BLaER1 treated with 17β-estradiol and CSF1 and Interleukin-3, amounts not matched to agents 10 nM and 100 nM (cell line): ENCODE measurements at regions not wholly inside any gene's neighbourhood (a gene's known extent, or its start where the extent isn't known, plus 50 kb on each side); places are given as distances from the start of the nearest gene placed in this dataset.

ENCODE experiments used
- H3K27ac ChIP-seq, 11 experiments: shearing (Covaris generic); formaldehyde crosslinking; 2 replicates each; pipeline ENCODE4 v1.8.1; 2022
- H3K27me3 ChIP-seq, 11 experiments: shearing (Covaris generic); formaldehyde crosslinking; 2 replicates each; pipeline ENCODE4 v1.8.1; 2022
- H3K36me3 ChIP-seq, 11 experiments: shearing (Covaris generic); formaldehyde crosslinking; 2 replicates each; pipeline ENCODE4 v1.8.1; 2022
- H3K4me1 ChIP-seq, 10 experiments: shearing (Covaris generic); formaldehyde crosslinking; 2 replicates each; pipeline ENCODE4 v1.8.1; 2022
- H3K4me2 ChIP-seq, 11 experiments: shearing (Covaris generic); formaldehyde crosslinking; 2 replicates each; pipeline ENCODE4 v1.8.1; 2022
- H3K4me3 ChIP-seq, 10 experiments: shearing (Covaris generic); formaldehyde crosslinking; 2 replicates each; pipeline ENCODE4 v1.8.1; 2022
- H3K9ac ChIP-seq, 11 experiments: shearing (Covaris generic); formaldehyde crosslinking; 2 replicates each; pipeline ENCODE4 v1.8.1; 2022
- H3K9me3 ChIP-seq, 11 experiments: shearing (Covaris generic); formaldehyde crosslinking; replicated peaks in 1 of 11; 2 replicates each; pipeline ENCODE4 v1.8.1; 2022
- H4K20me1 ChIP-seq, 11 experiments: shearing (Covaris generic); formaldehyde crosslinking; 2 replicates each; pipeline ENCODE4 v1.8.1; 2022
- Cebpa-rat ChIP-seq, 11 experiments: shearing (Covaris generic); IDR thresholded peaks; 2 replicates each; pipeline ENCODE4 v1.8.1; 2022

DNA sequence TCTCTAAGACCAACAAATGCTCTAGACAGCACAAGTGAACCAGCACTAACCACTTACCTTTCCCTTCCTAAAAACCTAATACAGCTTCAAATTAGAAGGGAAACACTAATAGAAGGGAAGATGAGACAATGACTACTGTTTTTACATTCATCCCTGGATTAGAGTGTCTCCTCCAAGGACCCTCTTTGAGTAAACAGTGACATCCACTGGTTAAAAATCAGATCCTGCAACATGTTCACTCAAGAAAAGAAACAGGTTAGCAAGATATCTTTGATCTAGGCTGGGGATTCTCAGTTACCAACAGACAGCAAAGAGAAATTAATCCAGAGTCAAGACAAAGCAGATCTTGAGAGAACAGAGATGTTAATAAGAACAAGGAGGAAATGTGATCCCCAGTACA is 177.7 kb upstream of the GHITM start:
- no peak for TF ChIP-seq Cebpa-rat (IDR thresholded peaks at IDR 0.05)
- Histone ChIP-seq H3K4me3 (no peak overlapping the region), H3K4me1 (peaks cover 0 to 29% (median 3%) of the 10 kb centered on the region in 10 experiments; a peak in 9 of 20 replicates), H3K27ac (no peak overlapping the region), H3K27me3 (no peaks in the 10 kb centered on the region; a peak in 1 of 22 replicates), H3K36me3 (no peaks in the 10 kb centered on the region), H3K9me3 (no peaks in the 10 kb centered on the region), H3K4me2 (no peak overlapping the region), H4K20me1 (no peaks in the 10 kb centered on the region), H3K9ac (no peak overlapping the region)

DNA sequence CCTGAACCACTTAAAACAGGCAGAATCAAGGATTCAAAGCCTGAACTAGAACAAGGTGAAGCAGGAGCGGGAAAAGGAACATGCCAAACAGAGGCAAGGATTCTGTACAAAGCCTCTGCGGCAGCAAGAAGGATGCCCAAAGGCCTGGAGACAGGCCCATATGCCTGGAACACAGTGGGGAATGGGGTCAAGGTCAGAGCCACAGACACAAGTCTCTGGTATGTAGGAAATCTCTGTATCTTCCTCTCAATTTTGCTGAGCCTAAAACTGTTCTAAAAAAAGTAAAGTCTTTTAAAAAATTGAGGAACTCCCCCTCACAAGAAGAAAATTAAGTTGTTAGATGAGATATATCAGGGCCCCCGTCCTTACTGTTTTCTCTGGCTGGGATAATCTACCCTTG is 175.9 kb upstream of the GHITM start:
- Histone ChIP-seq H3K4me2 (peak overlapping the region in 1 of 11 experiments; percentile 46; a peak in 2 of 22 replicates), H3K9ac (no peak overlapping the region), H3K4me1 (peaks cover 0 to 27% (median 3%) of the 10 kb centered on the region in 10 experiments; a peak in 9 of 20 replicates), H3K9me3 (no peaks in the 10 kb centered on the region), H3K27ac (no peak overlapping the region), H3K27me3 (no peaks in the 10 kb centered on the region; a peak in 1 of 22 replicates), H3K36me3 (no peaks in the 10 kb centered on the region), H4K20me1 (no peaks in the 10 kb centered on the region), H3K4me3 (no peak overlapping the region)
- TF ChIP-seq Cebpa-rat (IDR thresholded peaks at IDR 0.05) = no peak

DNA sequence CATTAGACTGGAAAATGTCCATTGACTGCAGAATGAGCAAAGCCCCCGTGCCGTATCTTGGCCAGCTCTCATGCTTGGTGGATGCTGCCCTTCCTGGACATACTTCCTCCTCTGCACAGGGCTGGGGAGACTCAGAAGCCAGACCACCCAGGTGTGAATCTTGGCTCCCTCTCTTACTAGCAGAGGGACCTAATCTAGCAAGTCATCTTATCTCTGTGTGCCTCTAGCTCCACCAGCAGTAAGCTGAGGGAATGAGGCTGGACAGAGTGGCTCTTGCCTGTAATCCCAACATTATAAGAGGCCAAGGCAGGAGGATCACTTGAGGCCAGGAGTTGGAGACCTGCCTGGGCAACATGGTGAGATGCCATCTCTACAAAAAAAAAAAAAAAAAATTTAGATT is 173.8 kb upstream of the GHITM start:
- no peaks in the 10 kb centered on the region for H3K36me3 ChIP-seq
- H3K4me3 ChIP-seq = no peak overlapping the region
- H3K9ac ChIP-seq = no peak overlapping the region
- no peak for TF ChIP-seq Cebpa-rat (IDR thresholded peaks at IDR 0.05)
- no peaks in the 10 kb centered on the region for H3K27me3 ChIP-seq
- H3K4me2 ChIP-seq = no peak overlapping the region
- peaks cover 0 to 9% (median 0%) of the 10 kb centered on the region in 10 experiments; a peak in 1 of 20 replicates for H3K4me1 ChIP-seq
- no peak overlapping the region for H3K27ac ChIP-seq
- H4K20me1 ChIP-seq = no peaks in the 10 kb centered on the region
- H3K9me3 ChIP-seq = no peaks in the 10 kb centered on the region

DNA sequence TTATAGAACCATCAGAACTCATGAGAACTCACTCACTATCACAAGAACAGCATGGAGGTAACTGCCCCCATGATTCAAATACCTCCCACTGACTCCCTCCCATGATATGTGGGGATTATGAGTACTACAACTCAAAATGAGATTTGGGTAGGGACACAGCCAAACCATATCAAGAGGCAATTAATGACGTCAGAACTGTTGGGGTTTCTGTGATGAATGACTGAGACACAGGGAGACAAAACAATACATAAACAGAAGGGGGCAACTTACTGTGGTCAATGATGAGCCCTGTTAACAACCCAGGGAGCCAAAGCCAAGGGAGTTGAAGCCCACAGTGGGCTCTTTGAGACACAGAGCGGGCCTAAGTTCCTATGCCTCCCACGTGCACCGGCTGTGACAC is 171.3 kb upstream of the GHITM start:
- TF ChIP-seq Cebpa-rat (IDR thresholded peaks at IDR 0.05) = no peak
- no peaks in the 10 kb centered on the region for H4K20me1 ChIP-seq

DNA sequence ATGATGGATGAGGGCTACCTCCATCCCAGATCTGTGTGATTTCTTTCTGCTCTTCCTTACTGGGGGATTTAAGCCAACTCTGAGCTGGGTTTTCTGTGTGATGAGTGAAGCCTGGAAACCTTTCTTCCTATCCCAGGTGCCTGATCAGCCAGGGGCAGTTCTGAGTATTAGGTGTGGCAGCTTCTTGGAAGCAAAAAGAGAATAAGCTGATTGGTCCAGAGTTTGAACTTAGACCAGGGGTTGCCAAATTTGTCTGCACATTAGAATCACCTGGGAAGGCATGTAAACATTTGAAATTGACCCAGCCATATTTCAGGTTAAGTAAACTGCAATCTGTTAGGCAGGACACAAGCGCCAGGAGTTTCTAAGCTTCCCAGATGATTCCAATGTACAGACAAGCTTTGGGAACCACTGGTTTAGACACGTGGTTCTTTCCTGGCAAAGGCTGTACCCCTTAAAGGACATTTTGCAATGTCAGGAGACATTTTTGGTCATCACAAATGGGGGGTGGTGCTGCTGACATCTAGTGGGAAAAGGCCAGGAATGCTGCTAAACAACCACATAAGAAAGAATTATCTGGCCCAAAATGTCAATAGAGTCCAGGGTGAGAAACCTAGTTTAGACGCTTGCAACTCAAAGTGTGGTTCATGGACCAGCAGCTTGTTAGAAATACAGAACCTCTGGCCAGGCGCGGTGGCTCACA is 160.5 kb upstream of the GHITM start:
- no peak overlapping the region for H3K4me3 ChIP-seq
- no peaks in the 10 kb centered on the region for H4K20me1 ChIP-seq
- H3K4me1 ChIP-seq = no peaks in the 10 kb centered on the region
- TF ChIP-seq Cebpa-rat (IDR thresholded peaks at IDR 0.05) = no peak
- H3K4me2 ChIP-seq = no peak overlapping the region
- peaks cover 0 to 14% (median 9%) of the 10 kb centered on the region in 11 experiments; a peak in 12 of 22 replicates for H3K9me3 ChIP-seq
- no peak overlapping the region for H3K9ac ChIP-seq
- H3K27me3 ChIP-seq = no peaks in the 10 kb centered on the region
- H3K36me3 ChIP-seq = no peaks in the 10 kb centered on the region
- no peak overlapping the region for H3K27ac ChIP-seq

More for the DNA sequence above, 171.3 kb upstream of the GHITM start:
- Histone ChIP-seq H3K27ac (no peak overlapping the region), H3K4me1 (peaks cover 0 to 8% (median 0%) of the 10 kb centered on the region in 10 experiments; a peak in 1 of 20 replicates), H3K4me3 (no peak overlapping the region), H3K36me3 (no peaks in the 10 kb centered on the region), H3K27me3 (no peaks in the 10 kb centered on the region), H3K9me3 (no peaks in the 10 kb centered on the region), H3K4me2 (no peak overlapping the region), H3K9ac (no peak overlapping the region)

DNA sequence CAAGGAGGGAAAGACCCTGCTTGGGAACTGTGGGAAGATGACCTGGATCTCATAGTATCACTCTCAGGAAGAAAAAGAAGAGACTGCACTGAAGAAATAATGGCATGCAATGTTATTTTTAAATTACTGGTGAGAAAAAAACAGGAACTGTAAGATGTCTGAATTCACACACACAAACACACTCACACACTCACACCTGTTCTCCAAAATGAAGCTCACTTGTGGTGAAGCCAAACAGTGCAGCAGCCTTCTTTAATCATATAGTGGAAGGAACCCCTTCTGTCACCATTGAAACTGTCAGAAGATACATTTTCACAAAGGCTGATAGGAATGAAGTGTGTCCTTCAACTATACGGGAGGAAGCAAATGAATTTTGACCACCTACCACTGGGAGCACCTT is 156.5 kb upstream of the GHITM start:
- Histone ChIP-seq H4K20me1 (no peaks in the 10 kb centered on the region), H3K36me3 (no peaks in the 10 kb centered on the region), H3K4me1 (no peaks in the 10 kb centered on the region), H3K9ac (no peak overlapping the region), H3K9me3 (no peaks in the 10 kb centered on the region), H3K4me3 (no peak overlapping the region), H3K27ac (no peak overlapping the region), H3K4me2 (no peak overlapping the region), H3K27me3 (no peaks in the 10 kb centered on the region)
- TF ChIP-seq Cebpa-rat (IDR thresholded peaks at IDR 0.05) = no peak

DNA sequence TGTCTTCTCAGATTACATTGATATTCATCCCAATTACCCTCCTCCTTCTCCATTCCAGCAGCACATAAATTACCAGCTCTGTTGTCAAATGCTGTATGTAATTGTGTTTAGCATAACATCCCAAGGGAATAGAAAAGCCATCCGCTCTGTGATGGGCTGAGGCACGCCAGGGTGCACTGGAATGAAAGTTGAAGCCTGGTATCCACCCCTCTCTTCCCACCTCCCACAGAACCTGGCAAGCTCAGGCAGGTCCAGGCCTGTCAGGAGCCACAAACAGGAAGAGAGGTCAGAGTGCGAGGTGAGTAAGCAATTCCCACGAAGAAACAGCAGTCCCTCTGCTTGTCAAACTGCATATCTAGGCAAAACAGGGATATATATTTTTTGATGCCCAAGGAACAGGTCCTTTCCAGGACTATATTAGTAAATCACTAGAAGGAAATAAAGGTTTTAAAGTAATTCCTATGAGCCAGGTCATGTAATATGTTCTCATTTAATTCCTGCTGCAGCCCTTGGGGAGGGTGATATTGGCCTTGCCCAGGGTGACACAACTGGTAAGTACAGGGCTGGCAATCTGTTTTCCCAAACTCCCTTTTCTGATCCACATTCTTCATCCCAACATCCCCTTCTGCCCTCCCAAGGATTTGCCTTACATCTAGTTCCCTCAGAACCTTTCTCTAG is 155.6 kb upstream of the GHITM start:
- no peaks in the 10 kb centered on the region for H3K36me3 ChIP-seq
- TF ChIP-seq Cebpa-rat (IDR thresholded peaks at IDR 0.05) = no peak
- no peaks in the 10 kb centered on the region for H4K20me1 ChIP-seq
- no peak overlapping the region for H3K27ac ChIP-seq
- H3K9me3 ChIP-seq = no peaks in the 10 kb centered on the region
- no peaks in the 10 kb centered on the region for H3K4me1 ChIP-seq
- no peak overlapping the region for H3K4me3 ChIP-seq
- no peaks in the 10 kb centered on the region for H3K27me3 ChIP-seq
- H3K9ac ChIP-seq = no peak overlapping the region
- H3K4me2 ChIP-seq = no peak overlapping the region

DNA sequence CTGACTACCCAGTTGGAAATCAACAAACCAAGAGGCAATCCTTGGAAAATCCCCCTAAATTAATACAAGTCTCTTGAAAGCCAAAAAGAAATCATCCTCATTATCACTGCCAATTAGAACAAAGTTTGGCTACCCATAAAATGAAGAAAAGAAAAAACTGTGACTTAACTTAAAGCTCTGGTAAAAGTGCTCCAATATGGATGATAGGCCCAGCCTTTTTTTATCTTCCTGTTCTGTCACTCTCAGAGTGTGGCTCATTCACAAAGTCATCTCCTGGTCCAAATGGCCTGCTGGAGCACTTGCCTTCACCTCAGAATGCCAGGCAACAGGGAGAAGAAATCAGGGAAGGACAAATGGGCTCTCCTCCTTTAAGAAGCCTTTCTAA is 155.1 kb upstream of the GHITM start:
- H3K27me3 ChIP-seq = no peaks in the 10 kb centered on the region
- no peaks in the 10 kb centered on the region for H3K36me3 ChIP-seq
- TF ChIP-seq Cebpa-rat (IDR thresholded peaks at IDR 0.05) = no peak
- no peak overlapping the region for H3K4me2 ChIP-seq
- no peaks in the 10 kb centered on the region for H3K9me3 ChIP-seq
- H3K4me1 ChIP-seq = peaks cover 0 to 2% (median 0%) of the 10 kb centered on the region in 10 experiments; a peak in 2 of 20 replicates
- H3K4me3 ChIP-seq = no peak overlapping the region
- H3K27ac ChIP-seq = no peak overlapping the region
- no peak overlapping the region for H3K9ac ChIP-seq
- H4K20me1 ChIP-seq = no peaks in the 10 kb centered on the region

DNA sequence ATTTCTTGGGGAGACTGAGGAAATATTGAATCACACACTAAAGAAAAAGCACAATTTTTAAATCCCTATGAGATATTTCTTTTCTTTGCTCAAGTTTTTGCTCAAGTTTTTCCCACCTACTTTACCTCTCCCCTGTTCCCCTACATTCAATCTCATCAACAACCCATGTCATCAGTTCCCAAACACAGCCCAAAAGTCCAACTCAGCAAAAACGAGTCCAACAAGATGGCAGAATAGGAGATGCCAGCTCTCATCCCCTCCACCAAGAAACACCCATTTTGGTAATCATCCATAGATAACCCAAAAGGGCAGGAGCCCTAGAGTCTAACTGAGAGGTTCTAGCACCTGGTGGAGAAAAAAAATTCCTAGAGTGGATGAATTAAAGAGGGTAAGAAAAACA is 152.5 kb upstream of the GHITM start:
- peaks cover 0 to 12% (median 0%) of the 10 kb centered on the region in 11 experiments; a peak in 1 of 22 replicates for H4K20me1 ChIP-seq
- peaks cover 9 to 17% (median 13%) of the 10 kb centered on the region in 10 experiments; a peak in 19 of 20 replicates for H3K4me1 ChIP-seq
- no peaks in the 10 kb centered on the region for H3K9me3 ChIP-seq
- no peak overlapping the region for H3K27ac ChIP-seq
- H3K36me3 ChIP-seq = no peaks in the 10 kb centered on the region
- TF ChIP-seq Cebpa-rat (IDR thresholded peaks at IDR 0.05) = no peak
- no peak overlapping the region for H3K4me2 ChIP-seq
- no peak overlapping the region for H3K4me3 ChIP-seq
- H3K27me3 ChIP-seq = no peaks in the 10 kb centered on the region
- no peak overlapping the region for H3K9ac ChIP-seq
